ENCODE measurements at regions not wholly inside any gene's neighbourhood (a gene's known extent, or its start where the extent isn't known, plus 50 kb on each side); places are given as distances from the start of the nearest gene placed in this dataset.

DNA sequence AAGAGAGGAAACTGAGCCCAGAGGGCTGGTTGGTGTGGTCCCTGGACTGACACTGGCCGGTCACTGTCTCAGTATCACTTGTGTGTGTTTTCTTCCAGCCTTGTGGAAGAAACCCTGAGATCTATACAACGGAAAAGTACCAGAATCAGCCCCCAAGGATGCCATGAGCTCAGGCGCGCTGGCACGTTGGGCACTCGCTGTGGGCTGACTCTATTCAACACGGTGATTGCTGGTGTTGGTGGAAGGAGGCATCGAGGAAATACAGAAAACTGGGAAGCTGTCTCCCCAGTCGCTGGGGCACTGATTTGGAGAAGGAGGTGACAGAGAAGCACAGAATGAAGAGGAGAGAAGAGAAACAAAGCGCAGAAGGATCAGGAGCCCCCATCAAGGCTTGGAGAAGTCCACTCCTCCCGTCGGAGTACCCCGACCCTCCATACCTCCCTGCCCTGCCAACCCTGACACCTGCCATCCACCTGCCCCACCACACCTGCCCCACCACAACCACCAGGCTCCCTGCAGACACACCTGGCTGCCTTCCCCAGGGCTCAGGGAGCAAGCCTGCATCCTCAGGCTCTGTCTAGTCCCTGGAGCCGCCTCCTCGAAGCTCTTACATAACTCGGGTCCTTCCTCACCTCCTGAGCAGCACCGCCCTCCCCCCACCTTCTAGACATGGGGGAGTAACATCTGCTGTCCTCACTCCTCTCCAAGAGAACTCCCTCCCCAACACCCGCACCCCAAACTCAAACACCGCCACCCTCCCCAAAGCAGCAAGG is 66.5 kb downstream of the RBFOX3 start:
- TF ChIP-seq, protein P1, sequence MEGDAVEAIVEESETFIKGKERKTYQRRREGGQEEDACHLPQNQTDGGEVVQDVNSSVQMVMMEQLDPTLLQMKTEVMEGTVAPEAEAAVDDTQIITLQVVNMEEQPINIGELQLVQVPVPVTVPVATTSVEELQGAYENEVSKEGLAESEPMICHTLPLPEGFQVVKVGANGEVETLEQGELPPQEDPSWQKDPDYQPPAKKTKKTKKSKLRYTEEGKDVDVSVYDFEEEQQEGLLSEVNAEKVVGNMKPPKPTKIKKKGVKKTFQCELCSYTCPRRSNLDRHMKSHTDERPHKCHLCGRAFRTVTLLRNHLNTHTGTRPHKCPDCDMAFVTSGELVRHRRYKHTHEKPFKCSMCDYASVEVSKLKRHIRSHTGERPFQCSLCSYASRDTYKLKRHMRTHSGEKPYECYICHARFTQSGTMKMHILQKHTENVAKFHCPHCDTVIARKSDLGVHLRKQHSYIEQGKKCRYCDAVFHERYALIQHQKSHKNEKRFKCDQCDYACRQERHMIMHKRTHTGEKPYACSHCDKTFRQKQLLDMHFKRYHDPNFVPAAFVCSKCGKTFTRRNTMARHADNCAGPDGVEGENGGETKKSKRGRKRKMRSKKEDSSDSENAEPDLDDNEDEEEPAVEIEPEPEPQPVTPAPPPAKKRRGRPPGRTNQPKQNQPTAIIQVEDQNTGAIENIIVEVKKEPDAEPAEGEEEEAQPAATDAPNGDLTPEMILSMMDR (IDR thresholded peaks at IDR 0.05; ENCODE audit: poor library complexity, severe bottlenecking): no peak
- TF ChIP-seq POLR2AphosphoS5 (IDR thresholded peaks at IDR 0.05): no peak
- TF ChIP-seq, protein P2, sequence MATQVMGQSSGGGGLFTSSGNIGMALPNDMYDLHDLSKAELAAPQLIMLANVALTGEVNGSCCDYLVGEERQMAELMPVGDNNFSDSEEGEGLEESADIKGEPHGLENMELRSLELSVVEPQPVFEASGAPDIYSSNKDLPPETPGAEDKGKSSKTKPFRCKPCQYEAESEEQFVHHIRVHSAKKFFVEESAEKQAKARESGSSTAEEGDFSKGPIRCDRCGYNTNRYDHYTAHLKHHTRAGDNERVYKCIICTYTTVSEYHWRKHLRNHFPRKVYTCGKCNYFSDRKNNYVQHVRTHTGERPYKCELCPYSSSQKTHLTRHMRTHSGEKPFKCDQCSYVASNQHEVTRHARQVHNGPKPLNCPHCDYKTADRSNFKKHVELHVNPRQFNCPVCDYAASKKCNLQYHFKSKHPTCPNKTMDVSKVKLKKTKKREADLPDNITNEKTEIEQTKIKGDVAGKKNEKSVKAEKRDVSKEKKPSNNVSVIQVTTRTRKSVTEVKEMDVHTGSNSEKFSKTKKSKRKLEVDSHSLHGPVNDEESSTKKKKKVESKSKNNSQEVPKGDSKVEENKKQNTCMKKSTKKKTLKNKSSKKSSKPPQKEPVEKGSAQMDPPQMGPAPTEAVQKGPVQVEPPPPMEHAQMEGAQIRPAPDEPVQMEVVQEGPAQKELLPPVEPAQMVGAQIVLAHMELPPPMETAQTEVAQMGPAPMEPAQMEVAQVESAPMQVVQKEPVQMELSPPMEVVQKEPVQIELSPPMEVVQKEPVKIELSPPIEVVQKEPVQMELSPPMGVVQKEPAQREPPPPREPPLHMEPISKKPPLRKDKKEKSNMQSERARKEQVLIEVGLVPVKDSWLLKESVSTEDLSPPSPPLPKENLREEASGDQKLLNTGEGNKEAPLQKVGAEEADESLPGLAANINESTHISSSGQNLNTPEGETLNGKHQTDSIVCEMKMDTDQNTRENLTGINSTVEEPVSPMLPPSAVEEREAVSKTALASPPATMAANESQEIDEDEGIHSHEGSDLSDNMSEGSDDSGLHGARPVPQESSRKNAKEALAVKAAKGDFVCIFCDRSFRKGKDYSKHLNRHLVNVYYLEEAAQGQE (IDR thresholded peaks at IDR 0.05; ENCODE audit: borderline replicate concordance): no peak
- TF ChIP-seq EZH2 (IDR thresholded peaks at IDR 0.05; ENCODE audit: borderline replicate concordance, insufficient read depth, low read length, poor library complexity, severe bottlenecking): no peak
- no peak for TF ChIP-seq EP300 (conservative IDR thresholded peaks at IDR 0.05; ENCODE audit: poor library complexity, severe bottlenecking)
- no peak for TF ChIP-seq RAD21 (conservative IDR thresholded peaks at IDR 0.05)
- no peak for TF ChIP-seq SMC3 (conservative IDR thresholded peaks at IDR 0.05; ENCODE audit: poor library complexity)
- TF ChIP-seq TAF1 (IDR thresholded peaks at IDR 0.05; ENCODE audit: low read depth): no peak
- no peak for TF ChIP-seq MXI1 (conservative IDR thresholded peaks at IDR 0.05; ENCODE audit: poor library complexity, severe bottlenecking)

Data from neural cell (in vitro differentiated cells).